HuH-7 (cell line): ENCODE measurements at regions not wholly inside any gene's neighbourhood (a gene's known extent, or its start where the extent isn't known, plus 50 kb on each side); places are given as distances from the start of the nearest gene placed in this dataset.

Experiments used
- DNase-seq: peaks from one replicate; pipeline ENCODE4 v3.0.0; 2011; ENCODE audit warnings: low spot score

DNA sequence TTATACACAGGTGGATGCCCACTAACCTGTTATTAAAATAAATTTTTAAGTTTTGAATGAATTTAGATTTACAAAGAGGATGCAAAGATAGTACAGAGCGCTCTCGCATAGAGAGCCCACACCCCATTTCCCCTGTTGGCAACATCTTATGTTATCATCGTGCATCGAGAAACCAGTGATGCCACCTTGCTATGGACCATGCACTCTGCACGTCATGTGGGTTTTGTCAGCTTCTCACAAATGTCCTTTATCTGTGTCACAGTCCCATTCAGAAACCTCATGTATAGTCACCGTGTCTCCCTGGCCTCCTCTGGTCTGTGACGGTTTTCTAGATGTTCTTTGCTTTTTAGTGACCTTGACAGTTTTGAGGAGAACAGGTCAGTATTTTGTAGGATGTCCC lies 60.0 kb downstream of the ING1 start:
- no peak for DNase-seq

DNA sequence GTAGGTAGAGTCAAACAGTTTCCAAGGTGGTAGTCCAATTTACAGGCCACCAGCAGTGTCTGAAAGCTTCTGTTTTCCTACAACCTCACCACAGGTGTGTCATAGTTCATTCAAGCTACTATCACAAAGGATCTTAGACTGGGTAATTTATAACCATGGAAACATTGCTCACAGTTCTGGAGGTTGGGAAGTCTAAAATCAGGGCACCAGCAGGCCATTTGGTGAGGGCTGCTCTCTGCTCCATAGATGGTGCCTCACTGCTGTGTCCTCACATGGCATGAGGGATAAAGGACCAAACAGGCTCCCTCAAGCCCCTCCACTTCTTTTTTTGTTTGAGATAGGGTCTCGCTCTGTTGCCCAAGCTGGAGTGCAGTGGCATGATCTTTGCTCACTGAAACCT lies 60.6 kb downstream of the ING1 start:
- no peak for DNase-seq

DNA sequence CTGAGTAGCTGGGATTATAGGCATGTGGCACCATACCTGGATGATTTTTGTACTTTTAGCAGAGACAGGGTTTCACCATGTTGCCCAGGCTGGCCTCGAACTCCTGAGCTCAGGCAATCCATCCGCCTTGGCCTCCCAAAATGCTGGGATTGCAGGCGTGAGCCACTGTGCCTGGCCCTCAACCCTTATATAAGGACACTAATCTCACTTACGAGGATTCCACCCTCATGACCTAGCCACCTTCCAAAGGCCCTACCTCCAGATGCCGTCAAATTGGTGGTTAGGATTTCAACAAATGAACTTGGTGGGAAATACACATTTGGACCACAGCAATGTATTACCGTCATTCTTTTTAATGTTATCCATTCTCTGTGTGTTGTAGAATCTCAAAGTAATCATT lies 61.0 kb downstream of the ING1 start:
- no peak for DNase-seq

DNA sequence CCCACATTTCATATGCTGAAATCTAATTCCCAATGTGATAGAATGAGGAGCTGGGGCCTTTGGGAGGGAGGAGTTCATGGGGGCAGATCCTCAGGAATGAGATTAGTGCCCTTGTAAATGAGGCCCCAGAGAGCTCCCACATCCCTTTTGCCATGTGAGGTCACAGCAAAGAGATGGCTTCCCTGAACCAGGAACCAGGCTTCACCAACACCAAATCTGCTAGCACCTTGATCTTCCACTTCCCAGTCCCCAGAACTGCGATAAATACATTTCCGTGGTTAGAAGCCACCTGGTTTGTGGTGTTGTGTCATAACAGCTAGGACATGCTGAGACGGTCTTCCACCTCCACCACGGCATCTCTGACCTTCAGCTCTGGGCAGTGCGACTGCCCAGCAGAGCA lies 62.1 kb downstream of the ING1 start:
- DNase-seq, result no peak

DNA sequence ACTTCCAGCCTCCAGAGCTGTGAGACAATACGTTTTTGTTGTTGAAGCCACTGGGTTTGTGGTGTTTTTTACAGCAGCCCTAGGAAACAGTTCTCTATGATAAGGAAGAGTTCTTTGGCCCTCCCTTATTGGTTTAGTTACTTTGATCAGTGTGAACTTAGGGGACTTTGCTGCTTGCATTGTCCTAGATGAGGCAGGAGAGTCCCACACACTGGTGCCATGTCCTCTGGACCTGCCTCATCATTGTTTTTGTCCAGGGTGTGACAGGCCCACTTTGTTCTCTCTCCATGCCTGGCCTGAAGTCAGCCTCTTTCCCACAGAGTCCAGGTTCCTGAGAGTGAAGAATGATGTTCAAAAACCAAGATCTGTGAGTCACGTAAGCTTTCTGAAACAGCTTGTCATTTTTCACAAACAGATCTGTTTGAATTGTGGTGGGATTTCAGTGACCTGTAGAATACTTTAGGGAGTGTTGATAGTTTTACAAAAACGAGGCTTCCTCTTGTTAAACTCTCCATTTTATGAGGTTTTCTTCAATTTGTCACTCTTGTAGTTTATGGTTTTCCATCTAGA lies 63.8 kb downstream of the ING1 start:
- no peak for DNase-seq

DNA sequence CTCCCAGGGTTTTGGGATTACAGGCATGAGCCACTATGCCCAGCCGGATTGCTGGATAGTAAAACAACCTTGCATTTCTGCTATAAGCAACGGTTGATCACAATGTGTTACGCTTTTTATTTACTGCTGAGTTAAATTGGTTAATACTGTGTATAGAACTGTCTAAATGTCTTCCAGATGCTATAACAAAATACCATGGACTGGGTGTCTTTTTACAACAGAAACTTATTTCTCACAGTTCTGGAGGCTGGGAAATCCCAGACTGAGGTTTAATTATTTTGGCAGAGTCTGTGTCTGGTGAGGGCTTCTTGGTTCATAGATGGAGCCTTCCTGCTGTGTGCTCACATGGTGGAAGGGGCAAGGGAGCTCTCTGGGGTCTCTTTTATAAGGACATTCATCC lies 65.5 kb downstream of the ING1 start:
- no peak for DNase-seq

DNA sequence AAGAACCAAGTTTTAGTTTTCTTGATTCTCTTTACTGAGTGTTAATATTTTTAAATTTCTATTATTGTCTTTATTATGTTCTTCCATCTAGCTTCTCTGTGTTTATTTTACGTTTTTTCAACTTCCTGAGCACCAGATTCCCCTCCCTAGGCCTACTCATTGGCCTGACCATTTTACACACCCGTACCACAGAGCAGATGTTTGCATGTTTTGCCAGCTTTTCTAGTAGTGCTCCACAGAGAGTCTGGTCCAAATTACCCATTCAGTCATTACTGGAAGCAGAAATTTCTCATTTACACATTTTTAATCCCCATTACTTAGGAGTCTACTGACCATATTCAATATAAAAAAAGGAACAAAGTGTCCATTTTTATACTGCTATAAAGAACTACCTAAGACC lies 66.9 kb downstream of the ING1 start:
- no peak for DNase-seq

DNA sequence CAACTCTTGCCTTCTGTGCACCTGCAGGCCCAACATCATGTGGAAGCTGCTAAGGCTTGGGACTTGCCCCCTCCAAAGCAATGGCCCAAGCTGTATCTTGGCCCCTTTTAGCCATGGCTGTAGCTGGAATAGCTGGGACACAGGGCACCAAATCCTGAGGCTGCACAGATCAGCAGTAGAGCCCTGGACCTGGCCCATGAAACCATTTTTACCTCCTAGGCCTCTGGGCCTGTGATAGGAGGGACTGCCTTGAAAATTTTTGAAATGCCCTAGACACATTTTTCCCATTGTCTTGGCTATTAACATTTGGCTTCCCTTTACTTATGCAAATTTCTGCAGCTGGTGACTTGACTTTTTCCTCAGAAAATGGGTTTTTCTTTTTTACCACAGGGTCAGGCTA lies 68.7 kb downstream of the ING1 start:
- DNase-seq, result no peak

DNA sequence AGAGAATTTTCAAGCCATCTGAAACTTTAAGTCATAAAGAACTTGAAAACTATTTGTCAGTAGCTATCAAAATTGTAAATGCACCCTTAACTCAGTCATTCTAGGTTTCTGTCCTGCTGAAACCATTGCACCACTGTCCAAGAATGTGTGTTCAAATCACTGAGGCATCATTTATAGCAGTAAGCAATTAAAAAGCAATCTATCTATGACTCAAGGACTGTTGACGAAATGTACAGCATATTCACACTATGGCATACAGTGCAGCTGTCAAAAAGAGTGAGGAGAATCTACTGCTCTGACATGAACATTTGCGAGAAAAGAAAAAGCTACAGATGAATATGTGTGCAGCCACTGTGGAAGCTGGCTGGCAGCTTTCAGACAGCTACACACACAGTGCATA lies 71.2 kb downstream of the ING1 start:
- DNase-seq, result no peak

DNA sequence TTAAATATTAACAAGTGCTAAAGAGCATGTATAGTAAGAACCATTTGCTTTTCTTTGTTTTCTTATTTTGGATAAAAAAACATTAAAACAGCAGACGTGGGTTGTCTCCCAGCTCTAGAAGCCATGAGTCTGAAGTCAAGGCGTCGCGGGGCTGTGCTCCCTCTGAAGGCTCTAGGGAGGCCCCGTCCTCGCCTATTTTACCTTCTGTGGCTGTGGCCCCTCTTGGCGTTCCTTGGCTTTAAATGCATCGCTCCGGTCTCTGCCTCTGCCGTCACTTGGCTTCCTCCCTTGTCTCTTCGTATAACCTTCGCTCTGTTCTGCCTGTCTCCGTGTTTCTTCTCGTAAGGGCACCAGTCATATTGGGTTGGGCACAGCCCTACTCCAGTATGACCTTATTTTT lies 75.3 kb downstream of the ING1 start:
- no peak for DNase-seq

DNA sequence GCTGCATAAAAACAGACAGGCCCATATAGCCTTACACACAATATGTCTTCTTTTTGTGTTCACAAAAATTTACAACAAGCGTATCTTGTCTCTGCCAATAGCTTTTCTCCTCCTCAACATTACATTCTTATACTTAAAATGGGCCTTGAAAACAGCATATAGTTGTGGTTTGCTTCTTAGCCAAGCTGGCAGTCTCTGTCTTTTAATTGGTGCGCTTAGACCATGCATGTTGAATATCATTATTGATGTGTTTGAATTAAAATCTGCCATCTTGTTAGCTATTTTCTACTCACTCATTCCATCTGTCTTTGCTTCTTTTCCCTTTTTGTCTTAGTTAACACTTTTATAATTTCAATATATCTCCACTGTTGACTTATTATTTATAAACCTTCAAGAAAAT lies 76.4 kb downstream of the ING1 start:
- no peak for DNase-seq

DNA sequence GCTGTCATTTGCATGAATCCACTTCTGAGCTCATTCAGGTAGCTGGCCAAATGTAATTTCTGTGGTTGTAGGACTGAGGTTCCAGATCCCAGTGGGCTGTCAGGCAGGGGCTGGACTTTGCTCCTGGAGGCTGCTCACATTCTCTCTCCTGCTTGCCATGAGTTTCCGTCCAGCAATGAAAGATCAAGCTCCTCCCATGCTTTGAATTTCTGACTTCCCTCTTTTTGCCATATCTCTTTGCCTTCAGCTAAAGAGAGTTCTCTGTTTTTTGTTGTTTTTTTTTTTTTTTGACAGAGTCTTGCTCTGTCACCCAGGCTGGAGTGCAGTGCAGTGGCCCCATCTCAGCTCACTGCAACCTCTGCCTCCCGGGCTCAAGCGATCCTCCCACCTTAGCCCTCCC lies 76.9 kb downstream of the ING1 start:
- no peak for DNase-seq

DNA sequence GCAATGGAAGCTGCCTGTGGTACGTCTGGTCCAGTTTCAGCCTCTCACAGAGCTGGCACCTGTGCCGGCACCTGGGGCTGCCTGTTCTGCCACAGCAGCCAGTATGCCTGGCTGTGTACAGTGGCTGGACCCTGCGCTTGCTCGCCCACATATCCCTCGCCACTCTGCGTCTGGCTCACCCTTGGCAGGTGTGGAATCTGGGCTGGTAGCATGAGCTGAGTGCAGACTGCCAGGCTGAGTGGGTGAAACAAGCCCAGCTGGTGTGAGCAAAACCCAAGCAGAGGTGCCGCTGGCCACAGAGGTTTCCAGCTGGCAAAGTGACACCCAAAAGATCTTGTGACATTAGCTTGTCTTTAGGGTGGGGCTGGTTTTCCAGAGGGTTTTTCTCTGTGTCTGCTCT lies 80.7 kb downstream of the ING1 start:
- DNase-seq, result no peak

DNA sequence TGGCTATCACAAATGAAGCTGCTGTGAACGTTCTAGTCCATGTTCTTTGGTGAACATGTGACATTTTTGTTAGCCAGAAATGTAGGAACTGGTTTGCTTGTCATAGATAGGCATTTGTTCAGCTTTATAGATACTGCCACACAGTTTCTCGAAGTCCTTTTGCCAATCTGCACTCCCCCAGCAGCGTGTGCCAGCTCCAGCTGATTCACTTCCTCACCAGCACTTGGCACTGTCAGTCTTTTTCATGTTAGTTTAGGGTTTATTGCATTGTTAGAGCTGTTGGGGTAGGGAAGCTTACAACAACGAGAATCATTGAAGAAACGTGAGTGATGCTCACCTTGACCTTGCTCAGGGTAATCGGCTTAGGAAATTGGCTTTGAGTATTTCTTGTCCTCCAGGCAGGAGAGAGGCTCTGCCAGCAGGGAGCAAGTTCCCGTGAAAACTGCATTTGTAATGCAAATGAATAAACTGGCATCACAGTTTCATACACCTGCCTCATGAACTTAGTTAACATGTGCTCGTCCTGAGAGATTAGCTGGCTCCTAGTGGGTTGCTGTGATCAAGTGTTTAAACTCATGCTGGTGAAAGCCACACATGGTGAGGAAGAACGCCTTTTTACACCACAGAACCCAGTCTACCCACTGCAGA lies 83.9 kb downstream of the ING1 start:
- DNase-seq, result no peak

DNA sequence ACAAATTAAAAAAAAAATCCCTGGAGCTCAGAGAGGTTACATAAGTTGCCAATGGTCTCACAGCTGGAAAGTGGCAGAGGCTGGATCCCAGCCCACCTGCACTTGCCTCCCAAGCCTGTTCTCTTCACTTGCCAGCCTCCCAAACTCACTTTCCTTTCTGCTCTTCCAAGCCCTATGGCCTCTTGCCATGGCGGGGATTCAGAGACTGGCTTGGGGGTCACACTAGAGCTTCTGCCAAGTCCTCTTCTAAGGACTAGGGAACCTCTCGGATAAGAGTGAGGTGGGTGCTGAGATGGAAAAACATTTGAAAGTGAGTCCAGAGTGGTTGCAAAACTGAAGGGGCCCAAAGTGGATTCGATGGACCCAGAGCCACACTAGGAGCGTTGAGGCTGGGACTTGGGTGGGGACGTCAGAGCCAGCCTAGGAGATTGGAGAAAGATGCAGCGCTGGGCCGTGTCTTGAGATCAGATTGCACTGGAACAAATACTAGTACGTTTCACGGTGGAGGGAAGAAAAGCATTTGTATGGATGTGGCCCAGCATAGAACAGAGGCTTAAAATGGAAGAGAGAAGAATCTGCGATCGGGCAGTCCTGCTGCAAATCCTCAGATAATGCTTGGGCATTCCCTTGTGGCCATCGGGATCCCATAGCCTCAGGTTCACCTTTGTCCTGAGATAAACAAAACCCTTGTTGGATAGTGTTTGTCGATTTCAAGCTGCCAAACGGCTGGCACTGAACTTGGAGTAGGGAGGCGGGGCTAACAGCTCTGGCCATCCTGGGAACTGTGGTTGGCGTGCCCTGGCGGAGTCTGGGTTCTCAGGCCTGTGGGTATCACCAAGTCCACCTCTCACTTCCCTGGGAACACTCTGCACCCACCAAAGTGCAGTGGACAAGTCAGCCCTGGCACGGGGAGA lies 84.8 kb downstream of the ING1 start:
- DNase-seq, result no peak

DNA sequence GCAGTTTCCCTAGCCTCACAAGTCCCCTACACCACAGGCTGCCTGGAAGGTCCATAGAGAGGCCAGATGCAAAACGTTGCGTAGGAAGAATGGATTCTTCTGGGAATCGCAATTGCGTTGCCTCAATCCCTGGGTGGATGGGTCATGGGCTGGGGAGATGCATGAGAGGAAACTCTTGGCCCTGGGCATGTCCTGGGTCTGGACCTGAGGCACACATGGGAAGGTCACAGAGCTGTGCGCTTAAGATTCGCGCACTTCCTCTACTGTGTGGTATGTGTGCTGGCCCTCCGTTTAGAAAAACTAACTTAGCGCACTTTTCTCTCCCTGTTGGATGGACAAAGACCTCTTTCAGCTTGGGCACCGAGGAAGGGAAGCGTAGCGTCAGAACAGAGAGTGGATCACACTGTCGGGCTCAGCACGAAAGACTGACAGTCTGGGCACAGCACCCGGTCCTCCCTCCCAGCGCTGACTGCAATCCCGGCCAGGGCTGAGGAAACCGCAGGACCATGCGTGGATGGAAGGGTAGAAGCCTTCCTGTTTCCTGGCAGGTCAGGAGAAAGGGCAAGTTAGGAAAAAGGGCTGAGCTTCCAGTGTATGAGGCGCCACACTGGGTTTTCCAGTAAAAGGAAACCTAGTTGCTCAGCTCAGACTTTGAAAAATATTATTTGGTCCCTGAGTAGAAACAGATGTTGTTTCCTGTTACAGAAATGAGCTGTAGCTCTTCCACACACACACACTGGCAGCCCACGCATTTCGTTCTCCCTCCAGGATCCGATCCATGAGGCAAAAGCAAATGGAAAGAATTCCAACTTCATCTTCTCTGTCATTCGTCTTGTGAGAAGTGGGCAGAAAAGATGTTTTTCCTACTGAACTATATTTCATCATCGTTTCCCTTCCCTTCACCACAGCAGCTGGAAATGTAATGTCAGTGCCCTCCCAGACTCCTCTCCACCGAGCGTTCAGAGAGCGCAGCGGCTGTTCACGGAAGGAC lies 86.0 kb downstream of the ING1 start:
- no peak for DNase-seq

DNA sequence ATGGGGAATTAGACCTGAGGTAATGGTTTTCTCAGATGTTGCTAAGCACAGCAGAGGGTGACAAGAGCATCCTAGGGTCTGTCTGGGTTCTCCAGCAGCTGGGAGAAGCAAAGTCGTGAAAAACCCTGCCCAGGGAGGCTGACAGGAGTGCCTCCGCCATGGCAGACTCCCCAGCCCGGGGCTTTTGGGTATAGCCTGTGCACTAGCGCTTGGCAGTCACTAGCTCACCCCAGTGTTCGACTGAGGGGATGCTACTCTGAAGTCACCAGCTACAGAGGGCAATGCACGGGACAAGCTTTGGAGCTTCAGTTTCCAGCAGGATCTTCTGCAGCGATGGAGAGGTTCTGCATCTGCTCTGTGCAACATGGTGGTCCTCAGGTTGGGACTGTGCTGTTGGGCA lies 87.5 kb downstream of the ING1 start:
- DNase-seq, result no peak

DNA sequence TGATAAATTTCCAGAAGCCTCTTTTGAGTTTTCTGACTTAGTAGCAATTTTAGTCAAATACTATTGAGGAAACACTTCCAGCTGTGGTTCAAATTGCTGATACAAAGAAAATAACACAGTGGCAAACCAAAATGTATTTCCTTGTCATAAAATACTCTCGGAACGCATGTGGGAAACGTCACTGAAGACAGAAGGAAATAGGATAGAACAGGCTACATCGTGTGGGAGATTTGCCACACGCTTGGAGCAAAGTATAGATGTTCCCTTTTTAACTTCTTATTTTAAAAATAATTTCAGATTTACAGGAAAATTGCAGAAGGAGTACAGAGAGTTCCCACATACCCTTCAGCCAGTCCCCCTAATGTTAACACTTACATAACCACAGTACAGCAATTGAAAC lies 88.8 kb downstream of the ING1 start:
- DNase-seq, result no peak

DNA sequence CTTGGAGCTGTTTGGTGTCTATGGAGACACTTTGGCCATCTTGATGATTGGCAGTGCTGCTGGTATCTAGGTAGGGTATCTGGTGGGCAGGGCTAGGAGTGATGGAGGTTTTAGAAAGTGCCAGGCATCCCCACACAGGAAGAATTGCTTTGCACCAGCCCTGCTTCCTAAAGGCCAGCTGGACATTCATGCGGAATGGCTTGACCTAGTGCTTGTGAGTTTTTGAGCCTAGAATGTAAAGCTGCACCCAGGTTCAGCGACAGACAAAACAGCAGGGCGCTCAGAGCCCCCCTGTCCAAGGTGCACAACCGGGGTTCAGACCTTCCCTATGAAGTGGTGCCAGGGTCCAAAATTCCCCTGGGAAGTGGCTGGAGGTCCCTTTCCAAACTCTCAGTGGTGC lies 93.1 kb downstream of the ING1 start:
- DNase-seq, result no peak

DNA sequence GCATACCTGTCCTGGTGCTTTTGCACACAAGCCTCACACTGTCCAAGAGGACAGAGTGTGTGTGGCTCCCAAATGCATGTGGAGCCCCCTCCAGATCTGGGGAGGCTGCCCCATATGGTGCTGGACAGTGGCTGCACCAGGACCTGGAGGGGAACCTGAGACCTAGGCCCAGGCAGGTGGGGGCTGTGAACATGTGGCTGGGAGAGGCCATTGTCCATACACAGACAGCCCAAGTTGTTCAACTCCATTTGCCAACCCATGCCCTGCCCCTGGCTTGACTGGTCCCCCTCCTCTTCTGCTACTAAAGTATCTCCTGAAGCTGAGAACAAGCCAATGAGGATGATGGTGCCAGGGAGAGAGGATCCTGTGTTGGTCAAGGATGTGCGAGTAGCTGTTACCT lies 94.0 kb downstream of the ING1 start:
- DNase-seq, result no peak

DNA sequence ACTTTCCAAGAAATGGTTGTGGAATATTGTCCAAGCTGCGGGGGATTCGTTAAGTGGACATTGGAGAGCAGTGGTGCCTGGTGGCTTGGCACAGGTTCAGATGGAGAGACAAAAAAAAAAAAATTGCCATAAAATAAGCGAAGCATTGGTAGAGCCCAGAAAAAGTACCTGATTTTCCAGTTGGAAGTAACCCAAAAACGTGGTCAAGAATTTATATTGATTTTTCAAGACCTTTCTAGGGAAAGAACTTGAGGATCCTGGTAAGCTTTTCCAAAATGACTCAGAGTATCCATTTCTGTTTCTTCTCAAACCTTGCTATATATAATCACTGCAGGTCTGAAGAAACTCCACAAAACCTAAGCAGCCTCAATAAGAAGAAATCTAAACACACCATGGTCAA lies 94.6 kb downstream of the ING1 start:
- DNase-seq, result no peak

DNA sequence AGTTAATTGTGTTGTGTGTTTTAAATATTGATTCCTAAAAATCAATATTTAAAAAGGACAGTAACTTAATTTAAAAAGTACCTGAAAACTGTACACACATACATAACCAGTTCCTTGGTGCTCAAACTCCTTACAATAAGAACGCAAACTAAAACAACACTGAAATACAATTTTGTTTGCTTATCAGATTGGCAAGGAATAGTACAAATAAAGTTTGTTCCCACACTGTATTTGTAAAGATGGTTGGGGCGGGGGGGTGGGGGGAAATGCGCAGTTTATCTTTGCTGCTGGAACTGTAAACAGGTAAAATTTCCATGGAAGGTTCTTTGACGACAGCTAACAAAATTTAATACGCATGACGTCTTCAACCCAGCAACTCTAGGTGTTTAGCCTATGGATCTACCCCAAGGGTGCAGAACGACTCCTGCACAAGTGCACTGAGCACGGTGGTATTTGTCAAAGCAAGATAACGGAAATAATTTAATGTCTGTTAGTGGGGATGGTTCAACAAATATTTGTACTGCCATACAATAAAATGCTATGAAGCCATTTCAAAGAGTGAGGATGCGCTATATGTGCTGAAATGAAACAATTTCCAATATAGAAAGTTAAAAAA lies 96.5 kb downstream of the ING1 start:
- DNase-seq, result no peak
